ENCODE measurements at regions not wholly inside any gene's neighbourhood (a gene's known extent, or its start where the extent isn't known, plus 50 kb on each side); places are given as distances from the start of the nearest gene placed in this dataset.

- Histone ChIP-seq H3K27ac (ENCODE audit: low read depth in 1 of 2, low read length in 1 of 2) (no peak overlapping the region), H3K9ac (ENCODE audit: insufficient read depth in 1 of 2, low read length in 2 of 2) (no peak overlapping the region), H3K36me3 (ENCODE audit: control insufficient read depth in 4 of 4, insufficient read depth in 4 of 4, low read length in 4 of 4) (no peaks in the 10 kb centered on the region), H3K27me3 (ENCODE audit: control insufficient read depth in 3 of 3, insufficient read depth in 3 of 3, low read length in 2 of 3) (no peaks in the 10 kb centered on the region), H3K4me3 (no peak overlapping the region), H3K9me3 (ENCODE audit: control insufficient read depth in 4 of 4, insufficient read depth in 3 of 4, low read length in 3 of 4) (no peaks in the 10 kb centered on the region), H3K4me1 (ENCODE audit: control insufficient read depth in 5 of 5, insufficient read depth in 5 of 5, low read length in 5 of 5) (peaks cover 0 to 4% (median 0%) of the 10 kb centered on the region in 5 donors)
- 70 to 86% methylated on average over 5 of the region's 5 CpGs for WGBS, 2 donors
- ATAC-seq (ENCODE audit: insufficient read depth, low FRiP score) = peak; percentile 24
- no peak for DNase-seq
- TF ChIP-seq CTCF (IDR thresholded peaks at IDR 0.05; ENCODE audit: control extremely low read depth, extremely low read depth) = no peak
Observed at GRCh38 chr4:121277194-121278105, 103.4 kb downstream of the QRFPR start.

GRCh38 chr4:121273191-121273590 is 107.6 kb downstream of the QRFPR start:
- no peak overlapping the region for H3K9ac ChIP-seq (ENCODE audit: insufficient read depth in 1 of 2, low read length in 2 of 2)
- H3K4me3 ChIP-seq = no peak overlapping the region
- TF ChIP-seq CTCF (IDR thresholded peaks at IDR 0.05; ENCODE audit: control extremely low read depth, extremely low read depth) = no peak
- DNase-seq (peak in 1 of 3 donors; percentile 26), ATAC-seq (ENCODE audit: insufficient read depth, low FRiP score) (no peak)
- peaks cover 0 to 5% (median 0%) of the 10 kb centered on the region in 5 donors for H3K4me1 ChIP-seq (ENCODE audit: control insufficient read depth in 5 of 5, insufficient read depth in 5 of 5, low read length in 5 of 5)
- no peaks in the 10 kb centered on the region for H3K27me3 ChIP-seq (ENCODE audit: control insufficient read depth in 3 of 3, insufficient read depth in 3 of 3, low read length in 2 of 3)
- WGBS, 2 donors = 83 to 86% methylated on average over 3 of the region's 3 CpGs
- H3K9me3 ChIP-seq (ENCODE audit: control insufficient read depth in 4 of 4, insufficient read depth in 3 of 4, low read length in 3 of 4) = no peaks in the 10 kb centered on the region
- no peaks in the 10 kb centered on the region for H3K36me3 ChIP-seq (ENCODE audit: control insufficient read depth in 4 of 4, insufficient read depth in 4 of 4, low read length in 4 of 4)
- no peak overlapping the region for H3K27ac ChIP-seq (ENCODE audit: low read depth in 1 of 2, low read length in 1 of 2)

GRCh38 chr4:121272526-121272925 is 108.3 kb downstream of the QRFPR start:
- no peaks in the 10 kb centered on the region for H3K27me3 ChIP-seq (ENCODE audit: control insufficient read depth in 3 of 3, insufficient read depth in 3 of 3, low read length in 2 of 3)
- no peak for TF ChIP-seq CTCF (IDR thresholded peaks at IDR 0.05; ENCODE audit: control extremely low read depth, extremely low read depth)
- no peak overlapping the region for H3K4me3 ChIP-seq
- WGBS, 2 donors = 46 to 48% methylated on average over 2 of the region's 2 CpGs
- no peaks in the 10 kb centered on the region for H3K36me3 ChIP-seq (ENCODE audit: control insufficient read depth in 4 of 4, insufficient read depth in 4 of 4, low read length in 4 of 4)
- no peak overlapping the region for H3K9ac ChIP-seq (ENCODE audit: insufficient read depth in 1 of 2, low read length in 2 of 2)
- peaks cover 0 to 5% (median 0%) of the 10 kb centered on the region in 5 donors for H3K4me1 ChIP-seq (ENCODE audit: control insufficient read depth in 5 of 5, insufficient read depth in 5 of 5, low read length in 5 of 5)
- ATAC-seq (ENCODE audit: insufficient read depth, low FRiP score) = no peak
- H3K27ac ChIP-seq (ENCODE audit: low read depth in 1 of 2, low read length in 1 of 2) = no peak overlapping the region
- DNase-seq = peak in 1 of 3 donors; percentile 41
- H3K9me3 ChIP-seq (ENCODE audit: control insufficient read depth in 4 of 4, insufficient read depth in 3 of 4, low read length in 3 of 4) = no peaks in the 10 kb centered on the region
